GM23338 (cell line): ENCODE measurements at regions not wholly inside any gene's neighbourhood (a gene's known extent, or its start where the extent isn't known, plus 50 kb on each side); places are given as distances from the start of the nearest gene placed in this dataset.
A peak's percentile ranks its signal among the peaks of the same experiment; 100 is the strongest.
"Not testable (repeated sequence)": the region's sequence is repeated elsewhere in the genome, so short reads cannot be mapped to it uniquely, and the experiment has no call there.

Source experiments
- ATAC-seq: fragments of 200-7000 bp; cut with Tn5 transposase; 3 replicates; pipeline ENCODE4 v1.9.1; 2020
- DNase-seq: peaks from one replicate; pipeline ENCODE4 v3.0.0-alpha.2; 2015; ENCODE audit warnings: low spot score
- H2AFZ ChIP-seq: fragments of 200-600 bp; sonication (generic); 2 replicates; pipeline ENCODE4 v1.8.0; 2016; ENCODE audit warnings: antibody characterized with exemption, mild to moderate bottlenecking, moderate library complexity
- H3F3A ChIP-seq: fragments of 200-600 bp; sonication (generic); replicated peaks from 2 replicates; pipeline ENCODE4 v1.8.0; 2017; ENCODE audit warnings: antibody characterized with exemption, mixed run types, low read depth
- H3K27ac ChIP-seq: fragments of 200-600 bp; sonication (generic); 2 replicates; pipeline ENCODE4 v1.6.1; 2016; ENCODE audit warnings: low read depth
- H3K27me3 ChIP-seq: fragments of 200-600 bp; sonication (generic); 2 replicates; pipeline ENCODE4 v1.8.0; 2016; ENCODE audit warnings: mild to moderate bottlenecking, mixed run types, moderate library complexity; ENCODE audit not compliant: insufficient read depth
- H3K36me3 ChIP-seq: fragments of 200-600 bp; sonication (generic); 2 replicates; pipeline ENCODE4 v1.8.0; 2016; ENCODE audit warnings: mild to moderate bottlenecking; ENCODE audit not compliant: insufficient read depth
- H3K4me1 ChIP-seq: fragments of 200-600 bp; sonication (generic); 2 replicates; pipeline ENCODE4 v1.8.0; 2016; ENCODE audit warnings: mild to moderate bottlenecking, moderate library complexity; ENCODE audit not compliant: insufficient read depth
- H3K4me2 ChIP-seq: fragments of 200-600 bp; sonication (generic); 2 replicates; pipeline ENCODE4 v1.7.1; 2017; ENCODE audit warnings: mixed run types
- H3K4me3 ChIP-seq: fragments of 200-600 bp; sonication (generic); 2 replicates; pipeline ENCODE4 v1.6.1; 2016; ENCODE audit warnings: mixed run types
- H3K79me2 ChIP-seq: fragments of 200-600 bp; sonication (generic); replicated peaks from 2 replicates; pipeline ENCODE4 v1.8.0; 2017; ENCODE audit warnings: mild to moderate bottlenecking; ENCODE audit not compliant: insufficient read depth
- H3K9me2 ChIP-seq: fragments of 200-600 bp; sonication (generic); 2 replicates; pipeline ENCODE4 v1.8.0; 2017; ENCODE audit not compliant: insufficient read depth
- H4K20me1 ChIP-seq: fragments of 200-600 bp; sonication (generic); replicated peaks from 2 replicates; pipeline ENCODE4 v1.8.0; 2017; ENCODE audit warnings: mild to moderate bottlenecking; ENCODE audit not compliant: insufficient read depth
- H3K27ac Mint-ChIP-seq: 2 replicates; pipeline ENCODE4 v1.8.0; 2020; ENCODE audit warnings: inconsistent platforms, mild to moderate bottlenecking, moderate library complexity, mixed read lengths
- H3K27me3 Mint-ChIP-seq: 3 replicates; pipeline ENCODE4 v1.8.0; 2022; ENCODE audit warnings: low read depth, mild to moderate bottlenecking, moderate library complexity, mixed read lengths, inconsistent platforms; ENCODE audit not compliant: insufficient read depth, poor library complexity
- H3K36me3 Mint-ChIP-seq: 3 replicates; pipeline ENCODE4 v1.8.0; 2021; ENCODE audit warnings: low read depth, mild to moderate bottlenecking, inconsistent platforms, moderate library complexity, mixed read lengths
- H3K4me1 Mint-ChIP-seq: 3 replicates; pipeline ENCODE4 v1.8.0; 2020; ENCODE audit warnings: mild to moderate bottlenecking, inconsistent platforms, mixed read lengths
- H3K4me3 Mint-ChIP-seq: 3 replicates; pipeline ENCODE4 v1.8.0; 2021; ENCODE audit warnings: moderate library complexity, mild to moderate bottlenecking, inconsistent platforms, mixed read lengths
- H3K9me3 Mint-ChIP-seq: 3 replicates; pipeline ENCODE4 v1.8.0; 2020; ENCODE audit warnings: moderate library complexity, mild to moderate bottlenecking, inconsistent platforms, mixed read lengths
- CREB1 ChIP-seq: fragments of 250-450 bp; sonication (Bioruptor Pico); IDR thresholded peaks from 2 replicates; pipeline ENCODE4 v1.5.0; 2020; ENCODE audit warnings: low read depth, mild to moderate bottlenecking, moderate library complexity
- EZH2 ChIP-seq: fragments of 200-600 bp; sonication (generic); IDR thresholded peaks from one replicate; pipeline ENCODE4 v1.8.0; 2017; ENCODE audit warnings: antibody characterized with exemption, mild to moderate bottlenecking, low read depth; ENCODE audit not compliant: unreplicated experiment
- EZH2phosphoT487 ChIP-seq: fragments of 200-600 bp; sonication (generic); IDR thresholded peaks from one replicate; pipeline ENCODE4 v1.8.1; 2018; ENCODE audit warnings: antibody characterized with exemption; ENCODE audit not compliant: unreplicated experiment
- JUNB ChIP-seq: IDR thresholded peaks from one replicate; pipeline ENCODE4 v1.6.1; 2016; ENCODE audit warnings: antibody characterized with exemption; ENCODE audit not compliant: unreplicated experiment
- POLR2AphosphoS5 ChIP-seq: IDR thresholded peaks from 2 replicates; pipeline ENCODE4 v1.6.1; 2016; ENCODE audit warnings: antibody characterized with exemption, low read depth
- STAT1 ChIP-seq: IDR thresholded peaks from one replicate; pipeline ENCODE4 v1.6.1; 2016; ENCODE audit warnings: antibody characterized with exemption; ENCODE audit not compliant: unreplicated experiment
- ZNF114 ChIP-seq: fragments of 250-450 bp; sonication (Bioruptor Pico); IDR thresholded peaks from 2 replicates; pipeline ENCODE4 v1.5.0; 2020; ENCODE audit warnings: mild to moderate bottlenecking, moderate library complexity
- TF ChIP-seq, protein P1 (sequence below), 2 experiments: fragments of 200-600 bp in 1 of 2; sonication (generic) in 1 of 2; conservative IDR thresholded peaks; 2 replicates each; pipeline versions ENCODE4 v1.5.1 to v1.6.1; 2016 to 2017; ENCODE audit warnings: antibody characterized with exemption in 2 of 2, low read depth in 2 of 2, mild to moderate bottlenecking in 2 of 2, moderate library complexity in 1 of 2
- TF ChIP-seq, protein P2 (sequence below): IDR thresholded peaks from 2 replicates; pipeline ENCODE4 v1.6.1; 2016; ENCODE audit warnings: antibody characterized with exemption

DNA sequence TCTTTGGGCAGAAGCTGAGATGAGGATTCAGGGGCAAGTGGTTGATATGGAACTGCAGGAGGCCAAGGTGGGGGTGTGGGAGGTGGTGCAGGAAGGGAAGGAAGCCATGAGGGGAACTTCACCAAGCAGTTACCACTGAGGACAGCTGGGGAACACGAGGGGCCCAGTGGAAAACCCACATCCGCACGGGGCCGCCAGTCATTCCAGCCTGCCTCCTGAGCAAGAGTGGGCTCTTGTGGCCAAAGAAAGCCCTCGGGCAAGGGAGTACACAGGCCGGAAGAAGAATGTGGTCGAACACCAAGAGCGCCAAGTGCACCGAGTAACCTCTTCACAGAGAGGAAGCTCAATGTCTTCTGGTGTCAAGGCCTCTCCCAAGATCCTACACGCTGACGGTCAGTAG, 252.2 kb upstream of the FOXN3 start:
- Histone ChIP-seq H3K9me2 (peaks cover 4% of the 10 kb centered on the region), H3K4me2 (no peak overlapping the region), H3K36me3 (0 out of 2 replicates have a peak, but pooled peaks cover 3% of the 10 kb centered on the region), H3K27ac (no peak overlapping the region), H2AFZ (peak overlapping the region; percentile 10; the same call in 1 of the 2 replicates), H3K79me2 (no peaks in the 10 kb centered on the region), H3K4me1 (no peaks in the 10 kb centered on the region), H3K4me3 (no peak overlapping the region), H3K27me3 (no peaks in the 10 kb centered on the region), H3F3A (no peaks in the 10 kb centered on the region), H4K20me1 (no peaks in the 10 kb centered on the region)
- TF ChIP-seq, protein P1, sequence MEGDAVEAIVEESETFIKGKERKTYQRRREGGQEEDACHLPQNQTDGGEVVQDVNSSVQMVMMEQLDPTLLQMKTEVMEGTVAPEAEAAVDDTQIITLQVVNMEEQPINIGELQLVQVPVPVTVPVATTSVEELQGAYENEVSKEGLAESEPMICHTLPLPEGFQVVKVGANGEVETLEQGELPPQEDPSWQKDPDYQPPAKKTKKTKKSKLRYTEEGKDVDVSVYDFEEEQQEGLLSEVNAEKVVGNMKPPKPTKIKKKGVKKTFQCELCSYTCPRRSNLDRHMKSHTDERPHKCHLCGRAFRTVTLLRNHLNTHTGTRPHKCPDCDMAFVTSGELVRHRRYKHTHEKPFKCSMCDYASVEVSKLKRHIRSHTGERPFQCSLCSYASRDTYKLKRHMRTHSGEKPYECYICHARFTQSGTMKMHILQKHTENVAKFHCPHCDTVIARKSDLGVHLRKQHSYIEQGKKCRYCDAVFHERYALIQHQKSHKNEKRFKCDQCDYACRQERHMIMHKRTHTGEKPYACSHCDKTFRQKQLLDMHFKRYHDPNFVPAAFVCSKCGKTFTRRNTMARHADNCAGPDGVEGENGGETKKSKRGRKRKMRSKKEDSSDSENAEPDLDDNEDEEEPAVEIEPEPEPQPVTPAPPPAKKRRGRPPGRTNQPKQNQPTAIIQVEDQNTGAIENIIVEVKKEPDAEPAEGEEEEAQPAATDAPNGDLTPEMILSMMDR (conservative IDR thresholded peaks at IDR 0.05; ENCODE audit: low read depth in 2 of 2): no peak
- TF ChIP-seq CREB1 (CRISPR knock-in tag) (no peak), ZNF114 (CRISPR knock-in tag) (no peak), EZH2 (no peak)
- TF ChIP-seq, protein P2, sequence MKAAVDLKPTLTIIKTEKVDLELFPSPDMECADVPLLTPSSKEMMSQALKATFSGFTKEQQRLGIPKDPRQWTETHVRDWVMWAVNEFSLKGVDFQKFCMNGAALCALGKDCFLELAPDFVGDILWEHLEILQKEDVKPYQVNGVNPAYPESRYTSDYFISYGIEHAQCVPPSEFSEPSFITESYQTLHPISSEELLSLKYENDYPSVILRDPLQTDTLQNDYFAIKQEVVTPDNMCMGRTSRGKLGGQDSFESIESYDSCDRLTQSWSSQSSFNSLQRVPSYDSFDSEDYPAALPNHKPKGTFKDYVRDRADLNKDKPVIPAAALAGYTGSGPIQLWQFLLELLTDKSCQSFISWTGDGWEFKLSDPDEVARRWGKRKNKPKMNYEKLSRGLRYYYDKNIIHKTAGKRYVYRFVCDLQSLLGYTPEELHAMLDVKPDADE: no peak
- Mint-ChIP-seq H3K4me3 (no peak overlapping the region), H3K27me3 (peaks cover 4% of the 10 kb centered on the region), H3K27ac (no peak overlapping the region), H3K9me3 (peaks cover 23% of the 10 kb centered on the region), H3K36me3 (peaks cover 13% of the 10 kb centered on the region), H3K4me1 (no peaks in the 10 kb centered on the region)
- ATAC-seq: no peak
- no peak for DNase-seq

DNA sequence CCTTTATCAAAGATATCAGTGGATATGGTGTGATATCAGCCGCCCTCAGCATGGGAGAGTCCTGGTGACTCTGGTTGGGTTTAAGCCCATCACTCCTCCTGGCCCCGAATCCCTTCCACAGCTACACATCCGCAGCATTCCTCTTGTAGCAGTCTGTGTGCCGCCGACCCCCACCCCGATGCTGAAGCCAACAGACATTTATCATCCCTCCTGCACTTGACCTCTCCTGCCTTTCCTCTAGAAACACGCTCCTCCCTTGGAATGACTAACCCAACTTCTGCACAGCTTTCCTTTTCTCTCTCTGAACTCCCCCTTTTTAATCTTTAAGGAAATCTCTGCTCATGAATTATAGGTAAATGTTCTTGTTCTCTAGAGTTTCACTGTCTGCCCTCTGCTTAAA, 250.9 kb upstream of the FOXN3 start:
- Histone ChIP-seq H3K9me2 (peaks cover 10% of the 10 kb centered on the region), H3K4me2 (no peak overlapping the region), H3K27me3 (no peaks in the 10 kb centered on the region), H2AFZ (peak overlapping the region; percentile 33; the same call in 1 of the 2 replicates), H3K4me1 (no peaks in the 10 kb centered on the region), H3F3A (no peaks in the 10 kb centered on the region), H3K4me3 (no peak overlapping the region), H3K27ac (no peak overlapping the region), H4K20me1 (no peaks in the 10 kb centered on the region), H3K36me3 (0 out of 2 replicates have a peak, but pooled peaks cover 3% of the 10 kb centered on the region), H3K79me2 (no peaks in the 10 kb centered on the region)
- Mint-ChIP-seq H3K36me3 (peaks cover 13% of the 10 kb centered on the region), H3K27ac (no peak overlapping the region), H3K4me1 (no peaks in the 10 kb centered on the region), H3K9me3 (peaks cover 23% of the 10 kb centered on the region), H3K4me3 (no peak overlapping the region), H3K27me3 (peaks cover 4% of the 10 kb centered on the region)
- ATAC-seq (no peak), DNase-seq (no peak)
- TF ChIP-seq, protein P1 (conservative IDR thresholded peaks at IDR 0.05; ENCODE audit: low read depth in 2 of 2): no peak
- TF ChIP-seq STAT1: no peak
- no peak for TF ChIP-seq POLR2AphosphoS5
- no peak for TF ChIP-seq EZH2phosphoT487
- no peak for TF ChIP-seq JUNB
- TF ChIP-seq, protein P2: no peak

DNA sequence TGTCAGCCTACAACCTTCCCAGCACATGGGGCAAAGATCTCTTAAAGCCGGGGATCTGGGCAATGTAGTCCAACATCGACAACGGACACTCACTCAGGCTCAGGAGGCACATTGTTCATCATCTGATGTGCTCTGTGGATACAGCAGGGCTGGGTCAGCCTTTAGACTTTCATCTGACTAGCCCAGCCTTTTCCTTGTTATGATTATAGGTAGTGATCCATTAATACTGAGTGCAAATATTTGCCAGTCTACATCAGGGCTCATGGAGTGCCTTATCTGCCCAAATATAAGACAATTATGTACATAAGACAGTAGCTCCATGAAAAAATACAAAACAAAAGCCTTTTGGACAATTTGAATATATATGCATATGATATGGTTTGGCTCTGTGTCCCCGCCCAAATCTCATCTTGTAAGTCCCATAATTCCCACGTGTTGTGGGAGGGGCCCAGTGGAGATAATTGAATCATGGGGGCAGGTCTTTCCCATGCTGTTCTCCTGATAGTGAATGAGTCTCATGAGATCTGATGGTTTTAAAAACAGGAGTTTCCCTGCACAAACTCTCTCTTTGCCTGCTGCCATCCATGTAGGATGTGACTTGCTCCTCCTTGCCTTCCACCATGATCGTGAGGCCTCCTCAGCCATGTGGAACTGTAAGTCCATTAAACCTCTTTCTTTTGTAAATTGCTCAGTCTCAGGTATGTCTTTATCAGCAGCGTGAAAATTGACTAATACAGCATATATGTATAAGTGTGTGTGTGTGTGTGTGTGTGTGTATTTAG, 248.5 kb upstream of the FOXN3 start:
- not testable (repeated sequence) for H3K4me1 ChIP-seq, H3F3A ChIP-seq, H3K4me2 ChIP-seq, H3K27me3 ChIP-seq, H3K27ac Mint-ChIP-seq, H3K79me2 ChIP-seq, H3K4me1 Mint-ChIP-seq, H2AFZ ChIP-seq, H3K4me3 ChIP-seq, H3K27ac ChIP-seq, ATAC-seq, H4K20me1 ChIP-seq, H3K36me3 ChIP-seq, DNase-seq, H3K27me3 Mint-ChIP-seq, H3K4me3 Mint-ChIP-seq
- H3K9me2 ChIP-seq: peaks cover 10% of the 10 kb centered on the region
- H3K9me3 Mint-ChIP-seq: peaks cover 21% of the 10 kb centered on the region
- peaks cover 13% of the 10 kb centered on the region for H3K36me3 Mint-ChIP-seq
